Glomerular visceral epithelial cell (primary cell): ENCODE measurements at regions not wholly inside any gene's neighbourhood (a gene's known extent, or its start where the extent isn't known, plus 50 kb on each side); places are given as distances from the start of the nearest gene placed in this dataset.
"Not testable (repeated sequence)": the region's sequence is repeated elsewhere in the genome, so short reads cannot be mapped to it uniquely, and the experiment has no call there.

Experiments
- DNase-seq: peaks from one replicate; pipeline ENCODE4 v3.0.0-alpha.2; 2016; ENCODE audit errors: extremely low spot score

- DNase-seq: no peak
These were observed 80.3 kb downstream of the ZFP36L2 start for GRCh38 chr2:43146083-43146482.

- DNase-seq: no peak
These were observed 82.1 kb downstream of the ZFP36L2 start for GRCh38 chr2:43144263-43144662.

- DNase-seq: no peak
These were observed 82.7 kb downstream of the ZFP36L2 start for GRCh38 chr2:43143756-43144155.

- no peak for DNase-seq
These were observed 83.4 kb downstream of the ZFP36L2 start for GRCh38 chr2:43142921-43143438.

- DNase-seq: not testable (repeated sequence)
These were observed 84.7 kb downstream of the ZFP36L2 start for GRCh38 chr2:43141636-43142151.

GRCh38 chr2:43139996-43140621 lies 86.3 kb downstream of the ZFP36L2 start:
- no peak for DNase-seq

GRCh38 chr2:43139501-43139900 lies 86.9 kb downstream of the ZFP36L2 start:
- DNase-seq: no peak

GRCh38 chr2:43138441-43138840 lies 88.0 kb downstream of the ZFP36L2 start:
- DNase-seq: no peak

GRCh38 chr2:43136876-43137275 lies 89.5 kb downstream of the ZFP36L2 start:
- DNase-seq: no peak

- DNase-seq: no peak
These were observed 90.2 kb downstream of the ZFP36L2 start for GRCh38 chr2:43136011-43136799.

- DNase-seq: no peak
These were observed 90.8 kb downstream of the ZFP36L2 start for GRCh38 chr2:43135583-43135982.

- no peak for DNase-seq
These were observed 91.9 kb downstream of the ZFP36L2 start for GRCh38 chr2:43134571-43134889.

- no peak for DNase-seq
These were observed 92.5 kb downstream of the ZFP36L2 start for GRCh38 chr2:43133708-43134570.

- DNase-seq: no peak
These were observed 93.1 kb downstream of the ZFP36L2 start for GRCh38 chr2:43133336-43133707.

GRCh38 chr2:43132683-43133301 lies 93.6 kb downstream of the ZFP36L2 start:
- no peak for DNase-seq

- DNase-seq: no peak
These were observed 94.3 kb downstream of the ZFP36L2 start for GRCh38 chr2:43131890-43132682.

GRCh38 chr2:43131051-43131889 lies 95.1 kb downstream of the ZFP36L2 start:
- DNase-seq: peak; percentile 81

- DNase-seq: no peak
These were observed 95.9 kb downstream of the ZFP36L2 start for GRCh38 chr2:43130548-43130875.

- no peak for DNase-seq
These were observed 96.5 kb downstream of the ZFP36L2 start for GRCh38 chr2:43129676-43130547.
